ENCODE measurements at regions not wholly inside any gene's neighbourhood (a gene's known extent, or its start where the extent isn't known, plus 50 kb on each side); places are given as distances from the start of the nearest gene placed in this dataset.
"Not testable (repeated sequence)": the region's sequence is repeated elsewhere in the genome, so short reads cannot be mapped to it uniquely, and the experiment has no call there.

GRCh38 chr5:106978582-106979165 is 692.1 kb downstream of the EFNA5 start:
- not testable (repeated sequence) for DNase-seq

- DNase-seq = no peak
These were observed 694.4 kb downstream of the EFNA5 start for GRCh38 chr5:106976363-106976762.

GRCh38 chr5:106974272-106974671 is 696.5 kb downstream of the EFNA5 start:
- DNase-seq = no peak

DNA sequence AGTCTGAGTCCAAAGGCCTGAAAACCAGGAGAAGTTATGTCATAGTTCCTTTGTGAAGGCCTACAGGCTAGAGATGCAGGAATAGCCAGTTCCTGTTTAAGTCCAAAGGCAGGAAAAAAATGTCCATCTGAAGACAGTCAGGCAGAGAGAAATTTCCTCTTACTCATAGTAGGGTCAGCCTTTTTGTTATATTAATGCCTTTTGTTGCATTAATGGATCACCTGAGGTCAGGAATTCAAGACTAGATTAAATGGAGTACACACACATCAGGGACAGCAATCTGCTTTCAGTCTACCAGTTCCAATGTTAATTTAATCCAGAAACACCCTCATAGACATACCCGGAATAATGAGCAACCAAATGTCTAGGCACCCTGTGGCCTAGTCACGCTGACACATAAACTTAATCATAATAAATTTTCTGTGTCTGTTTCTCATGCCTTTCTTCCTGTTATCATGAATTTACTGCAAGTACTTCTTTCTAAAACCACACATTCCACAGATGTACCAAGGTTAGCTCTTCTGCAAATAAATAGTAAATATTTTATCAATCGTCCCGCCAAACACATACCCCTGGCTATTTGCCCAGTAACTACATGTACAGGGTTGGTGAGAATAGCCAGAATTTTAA is 703.9 kb downstream of the EFNA5 start:
- no peak for DNase-seq

DNA sequence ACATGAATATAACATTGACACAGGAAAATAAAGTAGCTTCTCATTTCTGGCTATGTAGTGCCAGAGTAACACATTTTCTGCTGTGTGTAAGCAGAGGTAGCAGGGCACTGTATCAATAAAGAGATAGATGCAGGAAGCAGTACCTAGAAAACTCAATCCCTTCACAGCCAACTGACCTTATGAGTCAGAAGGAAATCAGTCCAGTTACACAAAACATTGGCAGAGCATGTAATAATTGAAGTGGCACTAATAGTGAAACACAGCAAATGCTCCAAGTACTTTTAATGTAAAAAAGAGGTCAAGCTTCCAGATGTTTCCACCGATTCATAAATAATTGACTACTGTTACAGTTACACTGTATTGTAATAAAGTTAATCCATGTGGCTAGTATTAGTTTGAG is 706.6 kb downstream of the EFNA5 start:
- DNase-seq = no peak

GRCh38 chr5:106963630-106964029 is 707.1 kb downstream of the EFNA5 start:
- DNase-seq = no peak

DNA sequence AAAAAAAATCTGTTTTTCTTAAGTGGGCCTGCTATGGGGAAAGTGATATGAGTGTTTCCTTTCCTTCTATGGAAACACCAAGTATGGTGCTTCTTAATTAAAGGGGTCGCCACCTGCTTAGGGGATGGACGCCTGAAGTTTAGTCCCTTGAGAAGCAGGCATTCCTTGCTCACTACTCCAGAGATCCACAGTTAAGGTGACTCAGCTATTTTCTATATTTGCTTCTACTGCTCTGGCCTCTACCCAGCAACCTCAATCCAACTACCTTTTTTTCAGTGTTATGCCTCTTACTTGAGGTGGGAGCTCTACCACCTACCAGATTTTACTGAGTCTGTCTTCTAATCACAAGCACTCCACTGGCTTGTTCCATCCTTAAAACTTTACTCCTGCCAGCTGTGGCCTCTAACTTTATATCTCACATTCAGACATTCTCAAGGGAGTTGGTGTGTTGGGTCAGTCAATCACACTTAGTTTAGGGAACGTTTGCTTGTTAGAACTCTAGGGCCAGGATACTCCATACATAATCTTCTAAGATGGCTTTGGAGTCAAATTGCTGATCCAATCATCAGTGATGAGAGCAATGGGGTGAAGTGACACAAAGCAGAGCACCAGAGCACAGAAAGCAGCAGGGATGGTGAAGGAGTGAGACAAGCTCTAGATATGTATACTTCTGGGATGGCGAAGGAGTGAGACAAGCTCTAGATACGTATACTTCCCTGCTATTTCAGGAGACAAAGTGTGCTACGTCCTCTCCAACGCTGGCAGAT is 708.1 kb downstream of the EFNA5 start:
- no peak for DNase-seq

DNA sequence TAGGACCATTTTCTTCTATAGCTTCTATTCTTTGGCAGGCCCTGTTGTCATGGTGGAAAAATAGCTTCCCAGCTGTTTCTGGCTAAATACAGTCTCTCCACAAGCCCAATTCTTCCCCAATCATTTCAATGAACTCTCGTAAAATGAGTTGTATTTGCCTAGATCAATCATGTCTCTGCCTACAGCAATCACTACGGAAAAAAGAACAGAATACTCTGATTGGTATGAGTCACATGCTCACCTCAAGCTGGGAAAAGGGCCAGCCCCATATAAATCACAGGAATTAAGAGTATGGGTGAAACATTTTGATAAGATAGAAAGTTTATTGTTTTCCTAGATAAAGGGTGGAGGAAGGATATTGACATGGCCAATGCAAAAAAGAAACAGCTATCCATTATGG is 711.4 kb downstream of the EFNA5 start:
- no peak for DNase-seq

DNA sequence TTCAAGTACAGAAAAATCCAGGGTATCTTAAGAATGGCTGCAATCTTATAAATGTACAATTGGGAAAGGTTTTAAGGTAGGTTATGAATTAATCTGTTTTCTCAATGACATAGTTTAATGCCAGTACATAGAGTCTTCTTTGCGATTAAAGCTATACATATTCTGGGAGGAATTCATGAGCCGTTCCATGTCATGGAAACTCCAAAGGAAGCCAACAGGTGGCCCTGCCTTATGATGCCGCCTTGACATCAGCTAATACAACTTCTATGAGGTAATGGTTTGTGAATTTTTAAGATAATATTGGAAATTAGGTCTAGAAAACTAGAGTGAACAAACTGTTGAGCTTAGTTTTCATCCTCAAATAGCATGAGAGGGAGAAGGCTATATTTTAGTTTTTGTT is 713.4 kb downstream of the EFNA5 start:
- DNase-seq = no peak

GRCh38 chr5:106956886-106957285 is 713.9 kb downstream of the EFNA5 start:
- DNase-seq = no peak

- no peak for DNase-seq
These were observed 714.5 kb downstream of the EFNA5 start for GRCh38 chr5:106956187-106956586.

GRCh38 chr5:106940986-106941385 is 729.8 kb downstream of the EFNA5 start:
- peak; percentile 39 for DNase-seq

DNA sequence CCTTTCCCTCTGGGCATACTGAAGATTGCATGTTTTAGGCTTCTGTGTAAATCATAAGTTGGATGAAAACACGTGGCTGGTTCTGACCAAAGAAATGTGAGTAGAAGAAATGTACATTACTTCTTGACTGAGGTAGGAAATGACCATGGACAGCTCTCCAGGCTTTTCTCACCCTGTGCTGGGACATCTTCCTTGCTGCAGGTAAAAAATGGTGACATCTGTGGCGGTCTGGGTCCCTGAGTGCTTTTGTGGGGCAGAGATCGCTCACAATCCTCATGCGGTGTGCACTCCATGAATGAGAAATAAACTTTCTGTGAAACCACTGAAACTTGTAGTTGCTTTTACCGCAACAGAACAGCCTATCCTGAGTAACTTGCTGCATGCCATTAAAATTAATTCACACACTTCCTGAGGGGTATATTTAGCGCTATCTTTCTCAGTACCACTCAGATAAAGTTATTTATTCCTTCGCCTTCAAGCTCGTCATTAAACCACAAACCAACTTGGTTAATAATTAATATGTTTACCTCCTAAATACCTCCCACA is 730.4 kb downstream of the EFNA5 start:
- DNase-seq = no peak

- DNase-seq = no peak
These were observed 747.3 kb downstream of the EFNA5 start for GRCh38 chr5:106923409-106923808.

DNA sequence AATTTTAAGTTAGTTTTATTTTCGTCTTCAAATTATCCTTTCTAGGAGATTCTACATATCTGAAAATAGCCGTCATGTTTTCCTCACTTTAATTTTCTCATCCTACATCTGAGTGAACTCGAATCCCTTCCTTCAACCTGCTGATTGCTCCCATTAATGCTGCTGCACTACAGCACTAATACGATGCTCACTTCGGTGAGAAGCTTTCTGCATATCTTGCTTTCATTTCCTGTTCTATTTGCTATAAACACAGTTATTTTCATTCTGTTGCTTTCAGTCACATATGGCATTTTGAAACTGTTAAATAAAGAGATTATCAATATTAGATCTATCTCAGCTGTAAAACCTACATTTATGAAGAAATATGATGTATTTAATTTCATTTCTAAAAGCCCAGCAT is 749.2 kb downstream of the EFNA5 start:
- no peak for DNase-seq

GRCh38 chr5:106910486-106910885 is 760.3 kb downstream of the EFNA5 start:
- no peak for DNase-seq

- no peak for DNase-seq
These were observed 761.0 kb downstream of the EFNA5 start for GRCh38 chr5:106909716-106910115.

GRCh38 chr5:106907979-106908378 is 762.8 kb downstream of the EFNA5 start:
- DNase-seq = no peak

DNA sequence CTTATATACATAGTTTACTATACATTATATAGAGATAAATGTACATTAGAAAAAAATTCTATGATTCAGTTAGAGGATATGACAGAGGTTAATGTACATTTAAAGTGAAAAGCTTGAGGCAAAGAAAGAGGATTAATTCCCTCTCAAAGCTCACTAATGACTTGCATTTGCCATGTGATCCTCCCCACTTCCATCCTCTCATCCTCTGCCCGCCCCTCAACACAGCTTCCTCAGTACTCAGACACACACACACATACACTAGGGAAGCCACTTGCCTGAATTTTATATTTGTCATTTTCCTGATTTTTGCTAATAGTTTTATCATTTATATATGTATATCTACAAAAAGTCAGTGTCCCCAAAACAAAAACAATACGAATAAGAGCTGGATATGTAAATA is 764.5 kb downstream of the EFNA5 start:
- DNase-seq = no peak

- DNase-seq = no peak
These were observed 775.8 kb downstream of the EFNA5 start for GRCh38 chr5:106894964-106895363.

GRCh38 chr5:106882035-106882434 is 788.7 kb downstream of the EFNA5 start:
- DNase-seq = no peak

- DNase-seq = no peak
These were observed 790.1 kb downstream of the EFNA5 start for GRCh38 chr5:106880656-106881055.

- no peak for DNase-seq
These were observed 792.9 kb downstream of the EFNA5 start for GRCh38 chr5:106877881-106878280.

GRCh38 chr5:106876665-106877194 is 794.0 kb downstream of the EFNA5 start:
- DNase-seq = no peak

All from fibroblast of skin of back (primary cell).